ENCODE measurements at regions not wholly inside any gene's neighbourhood (a gene's known extent, or its start where the extent isn't known, plus 50 kb on each side); places are given as distances from the start of the nearest gene placed in this dataset.
"Not testable (repeated sequence)": the region's sequence is repeated elsewhere in the genome, so short reads cannot be mapped to it uniquely, and the experiment has no call there.

- DNase-seq = no peak
- no peak overlapping the region for H3K27ac ChIP-seq
- intact Hi-C loops (cut with DNase I; ENCODE audit: low total_unique reads) = no loop called here
Measured at GRCh38 chr12:131464081-131464480, 246.8 kb upstream of the SFSWAP start.

GRCh38 chr12:131466306-131466705, 244.6 kb upstream of the SFSWAP start:
- Histone ChIP-seq H3K36me3 (no peaks in the 10 kb centered on the region), H3K27me3 (peaks cover 0 to 2% of the 10 kb centered on the region in 2 donors), H3K4me1 (no peaks in the 10 kb centered on the region), H3K4me3 (no peak overlapping the region), H3K9me3 (peaks cover 0 to 8% (median 6%) of the 10 kb centered on the region in 3 donors), H3K27ac (no peak overlapping the region)
- no peak for DNase-seq
- intact Hi-C loops (cut with DNase I; ENCODE audit: low total_unique reads) = no loop called here
- TF ChIP-seq CTCF (IDR thresholded peaks at IDR 0.05) = no peak

More at GRCh38 chr12:131464081-131464480, 246.8 kb upstream of the SFSWAP start:
- peaks cover 0 to 2% of the 10 kb centered on the region in 2 donors for H3K27me3 ChIP-seq
- no peaks in the 10 kb centered on the region for H3K36me3 ChIP-seq
- no peak for TF ChIP-seq CTCF (IDR thresholded peaks at IDR 0.05)
- no peaks in the 10 kb centered on the region for H3K4me1 ChIP-seq
- no peak overlapping the region for H3K4me3 ChIP-seq
- peaks cover 0 to 8% (median 6%) of the 10 kb centered on the region in 3 donors for H3K9me3 ChIP-seq

GRCh38 chr12:131466932-131467331, 244.0 kb upstream of the SFSWAP start:
- Histone ChIP-seq H3K4me1 (no peaks in the 10 kb centered on the region), H3K4me3 (no peak overlapping the region), H3K36me3 (no peaks in the 10 kb centered on the region), H3K27me3 (peaks cover 0 to 2% of the 10 kb centered on the region in 2 donors), H3K27ac (no peak overlapping the region), H3K9me3 (peaks cover 0 to 8% (median 6%) of the 10 kb centered on the region in 3 donors)
- TF ChIP-seq CTCF (IDR thresholded peaks at IDR 0.05) = no peak
- no peak for DNase-seq
- intact Hi-C loops (cut with DNase I; ENCODE audit: low total_unique reads) = no loop called here

GRCh38 chr12:131468206-131468605, 242.7 kb upstream of the SFSWAP start:
- Histone ChIP-seq H3K9me3 (peaks cover 0 to 8% (median 6%) of the 10 kb centered on the region in 3 donors), H3K27me3 (peaks cover 0 to 2% of the 10 kb centered on the region in 2 donors), H3K4me3 (no peak overlapping the region), H3K36me3 (no peaks in the 10 kb centered on the region), H3K4me1 (no peaks in the 10 kb centered on the region), H3K27ac (no peak overlapping the region)
- DNase-seq = no peak
- intact Hi-C loops (cut with DNase I; ENCODE audit: low total_unique reads) = no loop called here
- no peak for TF ChIP-seq CTCF (IDR thresholded peaks at IDR 0.05)

- H3K4me3 ChIP-seq; H3K9me3 ChIP-seq; H3K27ac ChIP-seq; intact Hi-C loops (cut with DNase I; ENCODE audit: low total_unique reads); DNase-seq; H3K4me1 ChIP-seq; H3K36me3 ChIP-seq; H3K27me3 ChIP-seq: not testable (repeated sequence)
Measured at GRCh38 chr12:131469945-131470344, 240.9 kb upstream of the SFSWAP start.

- Histone ChIP-seq H3K9me3 (peaks cover 0 to 8% (median 6%) of the 10 kb centered on the region in 3 donors), H3K27ac (no peak overlapping the region), H3K4me3 (no peak overlapping the region), H3K36me3 (no peaks in the 10 kb centered on the region), H3K4me1 (no peaks in the 10 kb centered on the region), H3K27me3 (peaks cover 0 to 5% of the 10 kb centered on the region in 2 donors)
- no peak for DNase-seq
- TF ChIP-seq CTCF (IDR thresholded peaks at IDR 0.05) = no peak
- intact Hi-C loops (cut with DNase I; ENCODE audit: low total_unique reads) = no loop called here
Measured at GRCh38 chr12:131471271-131471905, 239.5 kb upstream of the SFSWAP start.
